KMS-11 (cell line): ENCODE measurements at regions not wholly inside any gene's neighbourhood (a gene's known extent, or its start where the extent isn't known, plus 50 kb on each side); places are given as distances from the start of the nearest gene placed in this dataset.

ENCODE experiments used
- H2AFZ ChIP-seq: fragments of 200-600 bp; sonication (generic); 2 replicates; pipeline ENCODE4 v1.6.1; 2016; ENCODE audit warnings: antibody characterized with exemption, mixed run types, low read depth
- H3K27ac ChIP-seq: fragments of 200-600 bp; sonication (generic); 2 replicates; pipeline ENCODE4 v1.6.1; 2016; ENCODE audit warnings: mild to moderate bottlenecking, mixed run types
- H3K27me3 ChIP-seq: fragments of 200-600 bp; sonication (generic); 2 replicates; pipeline ENCODE4 v1.6.1; 2017; ENCODE audit warnings: mild to moderate bottlenecking, low read depth, mixed run types, moderate library complexity; ENCODE audit not compliant: insufficient read depth
- H3K36me3 ChIP-seq: fragments of 200-600 bp; sonication (generic); 2 replicates; pipeline ENCODE4 v1.6.1; 2017; ENCODE audit warnings: mild to moderate bottlenecking, mixed run types; ENCODE audit not compliant: insufficient read depth
- H3K4me1 ChIP-seq: fragments of 200-600 bp; sonication (generic); 2 replicates; pipeline ENCODE4 v1.6.1; 2016; ENCODE audit warnings: mild to moderate bottlenecking, low read depth, mixed run types; ENCODE audit not compliant: poor library complexity, severe bottlenecking
- H3K4me2 ChIP-seq: fragments of 200-600 bp; sonication (generic); 2 replicates; pipeline ENCODE4 v1.7.0; 2016; ENCODE audit warnings: mild to moderate bottlenecking, mixed run types
- H3K4me3 ChIP-seq: fragments of 200-600 bp; sonication (generic); IDR thresholded peaks from 2 replicates; pipeline ENCODE4 v1.6.1; 2017; ENCODE audit warnings: low read depth, low read length, mixed read lengths; ENCODE audit not compliant: insufficient read depth
- H3K79me2 ChIP-seq: fragments of 200-600 bp; sonication (generic); 2 replicates; pipeline ENCODE4 v1.6.1; 2016; ENCODE audit warnings: low read depth, mixed run types; ENCODE audit not compliant: insufficient read depth
- H3K9ac ChIP-seq: fragments of 200-600 bp; sonication (generic); 2 replicates; pipeline ENCODE4 v1.6.1; 2016; ENCODE audit warnings: mild to moderate bottlenecking, mixed run types
- H4K20me1 ChIP-seq: fragments of 200-600 bp; sonication (generic); 2 replicates; pipeline ENCODE4 v1.6.1; 2016; ENCODE audit warnings: mild to moderate bottlenecking, mixed run types; ENCODE audit not compliant: insufficient read depth
- TF ChIP-seq, protein P1 (sequence below): fragments of 200-600 bp; sonication (generic); conservative IDR thresholded peaks from 2 replicates; pipeline ENCODE4 v1.6.1; 2017; ENCODE audit warnings: low read depth, mild to moderate bottlenecking, antibody characterized with exemption, low read length, moderate library complexity, mixed read lengths

DNA sequence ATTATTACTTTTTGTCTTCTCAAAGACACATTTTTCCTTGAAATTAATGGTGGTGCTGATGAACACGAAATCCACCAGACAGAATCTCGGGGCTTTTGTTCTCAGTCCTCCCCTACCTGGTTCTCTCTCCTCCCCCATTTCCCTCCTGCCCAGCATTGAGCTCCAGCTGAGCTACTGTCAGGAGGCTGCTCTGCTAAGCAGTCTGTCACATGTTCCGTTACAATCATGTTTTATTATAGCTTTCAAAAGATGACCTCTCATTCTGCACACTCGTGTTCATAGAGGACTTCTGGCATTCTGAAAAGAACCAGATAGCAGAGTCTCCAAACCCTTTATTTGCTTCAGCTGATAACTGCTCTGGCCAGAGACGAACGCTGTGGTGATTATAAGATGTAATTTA, 732.5 kb upstream of the RBFOX1 start:
- Histone ChIP-seq H3K4me3 (no peak overlapping the region), H4K20me1 (no peaks in the 10 kb centered on the region), H3K36me3 (no peaks in the 10 kb centered on the region), H3K4me2 (no peak overlapping the region), H3K27me3 (no peaks in the 10 kb centered on the region), H3K4me1 (no peaks in the 10 kb centered on the region), H3K27ac (no peak overlapping the region), H2AFZ (no peak overlapping the region), H3K79me2 (no peaks in the 10 kb centered on the region), H3K9ac (no peak overlapping the region)
- TF ChIP-seq, protein P1, sequence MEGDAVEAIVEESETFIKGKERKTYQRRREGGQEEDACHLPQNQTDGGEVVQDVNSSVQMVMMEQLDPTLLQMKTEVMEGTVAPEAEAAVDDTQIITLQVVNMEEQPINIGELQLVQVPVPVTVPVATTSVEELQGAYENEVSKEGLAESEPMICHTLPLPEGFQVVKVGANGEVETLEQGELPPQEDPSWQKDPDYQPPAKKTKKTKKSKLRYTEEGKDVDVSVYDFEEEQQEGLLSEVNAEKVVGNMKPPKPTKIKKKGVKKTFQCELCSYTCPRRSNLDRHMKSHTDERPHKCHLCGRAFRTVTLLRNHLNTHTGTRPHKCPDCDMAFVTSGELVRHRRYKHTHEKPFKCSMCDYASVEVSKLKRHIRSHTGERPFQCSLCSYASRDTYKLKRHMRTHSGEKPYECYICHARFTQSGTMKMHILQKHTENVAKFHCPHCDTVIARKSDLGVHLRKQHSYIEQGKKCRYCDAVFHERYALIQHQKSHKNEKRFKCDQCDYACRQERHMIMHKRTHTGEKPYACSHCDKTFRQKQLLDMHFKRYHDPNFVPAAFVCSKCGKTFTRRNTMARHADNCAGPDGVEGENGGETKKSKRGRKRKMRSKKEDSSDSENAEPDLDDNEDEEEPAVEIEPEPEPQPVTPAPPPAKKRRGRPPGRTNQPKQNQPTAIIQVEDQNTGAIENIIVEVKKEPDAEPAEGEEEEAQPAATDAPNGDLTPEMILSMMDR, result no peak

DNA sequence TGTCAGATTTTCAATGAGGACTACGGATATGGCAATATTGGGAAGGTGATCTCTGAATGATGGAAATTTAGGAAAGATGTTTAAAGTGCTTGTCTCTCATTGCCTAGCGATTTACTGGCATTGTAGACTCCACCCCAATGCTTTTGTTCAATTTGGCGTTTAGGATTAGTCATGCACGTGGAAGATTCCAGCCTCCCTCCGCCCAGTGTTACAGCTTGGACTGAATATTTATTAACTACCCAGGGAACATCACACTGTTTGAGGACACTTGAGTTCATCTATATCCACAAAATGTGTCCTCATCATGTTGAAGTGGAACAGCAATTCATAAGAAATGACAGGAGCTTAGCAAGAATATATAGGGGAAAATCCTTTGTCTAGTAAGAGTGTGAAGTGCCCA, 738.8 kb upstream of the RBFOX1 start:
- H4K20me1 ChIP-seq, result no peaks in the 10 kb centered on the region
- H3K36me3 ChIP-seq, result no peaks in the 10 kb centered on the region
- TF ChIP-seq, protein P1, result no peak
- H3K4me3 ChIP-seq, result no peak overlapping the region
- no peak overlapping the region for H3K27ac ChIP-seq
- no peaks in the 10 kb centered on the region for H3K27me3 ChIP-seq
- H3K79me2 ChIP-seq, result no peaks in the 10 kb centered on the region
- no peak overlapping the region for H3K9ac ChIP-seq
- H3K4me1 ChIP-seq, result no peaks in the 10 kb centered on the region
- no peak overlapping the region for H3K4me2 ChIP-seq
- no peak overlapping the region for H2AFZ ChIP-seq

DNA sequence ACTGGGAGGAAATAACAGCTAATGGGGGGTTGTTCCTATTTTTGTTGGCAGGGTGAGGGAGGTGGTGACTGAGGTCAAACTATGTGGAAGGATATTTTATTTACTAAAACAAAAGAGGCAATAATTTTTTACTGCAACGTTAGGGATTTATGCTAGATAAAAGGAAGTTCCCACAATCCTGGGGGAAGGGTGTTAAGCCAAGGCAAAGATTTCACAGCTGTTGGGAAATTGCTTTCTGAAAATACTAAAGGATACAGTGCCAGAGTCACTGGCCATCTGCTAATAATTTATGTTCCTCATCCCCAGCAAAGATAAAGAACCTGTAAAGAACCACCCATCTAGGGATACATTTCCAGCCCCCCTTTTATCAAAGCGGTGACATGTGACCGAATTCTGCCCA, 756.0 kb upstream of the RBFOX1 start:
- Histone ChIP-seq H2AFZ (no peak overlapping the region), H3K4me2 (no peak overlapping the region), H3K4me1 (no peaks in the 10 kb centered on the region), H3K27ac (no peak overlapping the region), H4K20me1 (no peaks in the 10 kb centered on the region), H3K27me3 (no peaks in the 10 kb centered on the region), H3K36me3 (no peaks in the 10 kb centered on the region), H3K9ac (no peak overlapping the region), H3K79me2 (no peaks in the 10 kb centered on the region), H3K4me3 (no peak overlapping the region)
- TF ChIP-seq, protein P1, result no peak

DNA sequence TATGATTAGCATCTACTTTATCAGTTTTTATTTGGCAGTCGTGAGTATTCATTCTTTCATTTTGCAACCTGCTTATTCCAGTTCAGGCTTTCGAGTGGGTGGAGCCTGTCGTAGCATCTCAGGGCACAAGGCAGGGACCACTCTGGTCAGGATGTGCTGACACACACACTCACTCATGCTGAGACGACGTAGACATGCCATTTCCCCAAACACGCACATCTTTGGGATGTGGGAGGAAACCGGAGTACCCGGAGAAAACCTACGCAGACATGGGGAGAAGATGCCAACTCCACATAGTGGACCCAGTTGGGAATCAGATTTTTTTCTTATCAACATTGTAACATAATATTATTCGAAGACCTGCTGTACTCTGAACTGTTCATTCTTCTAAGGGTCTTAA, 756.5 kb upstream of the RBFOX1 start:
- TF ChIP-seq, protein P1, result no peak
- Histone ChIP-seq H3K79me2 (no peaks in the 10 kb centered on the region), H3K4me1 (no peaks in the 10 kb centered on the region), H3K27ac (no peak overlapping the region), H3K9ac (no peak overlapping the region), H3K4me2 (no peak overlapping the region), H4K20me1 (no peaks in the 10 kb centered on the region), H3K4me3 (no peak overlapping the region), H2AFZ (no peak overlapping the region), H3K27me3 (no peaks in the 10 kb centered on the region), H3K36me3 (no peaks in the 10 kb centered on the region)

DNA sequence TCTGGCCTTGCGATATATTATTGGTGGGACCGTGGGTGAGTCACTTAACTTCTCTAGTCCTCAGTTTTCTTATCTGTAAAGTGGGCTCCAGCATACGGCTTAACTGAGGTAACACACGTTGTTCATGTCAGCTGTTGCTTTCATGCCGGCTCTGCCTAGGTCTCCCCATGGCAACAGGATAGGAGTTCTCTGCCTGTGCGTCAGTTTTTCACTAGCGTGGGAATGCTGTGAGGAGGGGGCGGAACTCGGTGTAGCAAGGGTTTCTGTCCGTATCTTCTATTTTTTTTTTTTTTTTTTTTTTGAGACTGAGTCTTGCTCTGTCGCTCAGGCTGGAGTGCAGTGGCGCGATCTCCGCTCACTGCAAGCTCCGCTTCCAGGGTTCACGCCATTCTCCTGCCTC, 758.5 kb upstream of the RBFOX1 start:
- TF ChIP-seq, protein P1, result no peak
- Histone ChIP-seq H3K27ac (no peak overlapping the region), H2AFZ (no peak overlapping the region), H3K79me2 (no peaks in the 10 kb centered on the region), H3K9ac (no peak overlapping the region), H3K27me3 (no peaks in the 10 kb centered on the region), H3K4me2 (no peak overlapping the region), H4K20me1 (no peaks in the 10 kb centered on the region), H3K4me1 (no peaks in the 10 kb centered on the region), H3K4me3 (no peak overlapping the region), H3K36me3 (no peaks in the 10 kb centered on the region)
